DND-41 (cell line): ENCODE measurements at regions not wholly inside any gene's neighbourhood (a gene's known extent, or its start where the extent isn't known, plus 50 kb on each side); places are given as distances from the start of the nearest gene placed in this dataset.

Experiments used
- ATAC-seq: fragments of 200-7000 bp; cut with Tn5 transposase; 3 replicates; pipeline ENCODE4 v1.9.1; 2021; ENCODE audit warnings: low read depth; ENCODE audit not compliant: insufficient read depth
- DNase-seq: peaks from one replicate; pipeline ENCODE4 v3.0.0-alpha.2; 2020
- H2AFZ ChIP-seq: 2 replicates; pipeline ENCODE4 v1.6.0; 2012; ENCODE audit warnings: low read depth, low read length
- H3K27ac ChIP-seq: 2 replicates; pipeline ENCODE4 v1.5.1; 2012; ENCODE audit warnings: low read length, inconsistent platforms
- H3K27me3 ChIP-seq: fragments of 200-600 bp; sonication (generic); 2 replicates; pipeline ENCODE4 v1.6.0; 2012; ENCODE audit warnings: low read length, mild to moderate bottlenecking, inconsistent platforms; ENCODE audit not compliant: insufficient read depth, poor library complexity
- H3K36me3 ChIP-seq: 2 replicates; pipeline ENCODE4 v1.5.1; 2012; ENCODE audit warnings: low read length, inconsistent platforms; ENCODE audit not compliant: insufficient read depth
- H3K4me1 ChIP-seq: 2 replicates; pipeline ENCODE4 v1.5.1; 2012; ENCODE audit warnings: mild to moderate bottlenecking, low read length; ENCODE audit not compliant: insufficient read depth
- H3K4me2 ChIP-seq: 2 replicates; pipeline ENCODE4 v1.6.0; 2012; ENCODE audit warnings: mild to moderate bottlenecking, moderate library complexity, low read length, inconsistent platforms; ENCODE audit not compliant: insufficient read depth
- H3K4me3 ChIP-seq, 2 experiments: fragments of 200-600 bp in 1 of 2; shearing (Covaris generic) in 1 of 2; 2 replicates each; pipeline ENCODE4 v1.5.1; 2012 to 2016; ENCODE audit warnings: inconsistent platforms in 2 of 2, low read length in 2 of 2, mild to moderate bottlenecking in 2 of 2, low read depth in 1 of 2, moderate library complexity in 1 of 2
- H3K79me2 ChIP-seq: 2 replicates; pipeline ENCODE4 v1.6.0; 2012; ENCODE audit warnings: low read length, inconsistent platforms; ENCODE audit not compliant: insufficient read depth
- H3K9ac ChIP-seq: 2 replicates; pipeline ENCODE4 v1.6.0; 2012; ENCODE audit warnings: low read depth, mild to moderate bottlenecking, inconsistent platforms, low read length, moderate library complexity
- H3K9me3 ChIP-seq: 2 replicates; pipeline ENCODE4 v1.5.1; 2012; ENCODE audit warnings: low read length, moderate library complexity, mild to moderate bottlenecking, inconsistent platforms; ENCODE audit not compliant: insufficient read depth, severe bottlenecking
- H4K20me1 ChIP-seq: 2 replicates; pipeline ENCODE4 v1.6.0; 2012; ENCODE audit warnings: low read length; ENCODE audit not compliant: insufficient read depth
- EZH2 ChIP-seq: IDR thresholded peaks from 3 replicates; pipeline ENCODE4 v1.6.1; 2012; ENCODE audit warnings: borderline replicate concordance, low read depth, mild to moderate bottlenecking, moderate library complexity, low read length, inconsistent platforms; ENCODE audit not compliant: severe bottlenecking
- TF ChIP-seq, protein P1 (sequence below): IDR thresholded peaks from 2 replicates; pipeline ENCODE4 v1.5.1; 2012; ENCODE audit warnings: borderline replicate concordance, low read length, moderate library complexity, mild to moderate bottlenecking; ENCODE audit not compliant: poor library complexity, severe bottlenecking; ENCODE audit errors: extremely low read depth

DNA sequence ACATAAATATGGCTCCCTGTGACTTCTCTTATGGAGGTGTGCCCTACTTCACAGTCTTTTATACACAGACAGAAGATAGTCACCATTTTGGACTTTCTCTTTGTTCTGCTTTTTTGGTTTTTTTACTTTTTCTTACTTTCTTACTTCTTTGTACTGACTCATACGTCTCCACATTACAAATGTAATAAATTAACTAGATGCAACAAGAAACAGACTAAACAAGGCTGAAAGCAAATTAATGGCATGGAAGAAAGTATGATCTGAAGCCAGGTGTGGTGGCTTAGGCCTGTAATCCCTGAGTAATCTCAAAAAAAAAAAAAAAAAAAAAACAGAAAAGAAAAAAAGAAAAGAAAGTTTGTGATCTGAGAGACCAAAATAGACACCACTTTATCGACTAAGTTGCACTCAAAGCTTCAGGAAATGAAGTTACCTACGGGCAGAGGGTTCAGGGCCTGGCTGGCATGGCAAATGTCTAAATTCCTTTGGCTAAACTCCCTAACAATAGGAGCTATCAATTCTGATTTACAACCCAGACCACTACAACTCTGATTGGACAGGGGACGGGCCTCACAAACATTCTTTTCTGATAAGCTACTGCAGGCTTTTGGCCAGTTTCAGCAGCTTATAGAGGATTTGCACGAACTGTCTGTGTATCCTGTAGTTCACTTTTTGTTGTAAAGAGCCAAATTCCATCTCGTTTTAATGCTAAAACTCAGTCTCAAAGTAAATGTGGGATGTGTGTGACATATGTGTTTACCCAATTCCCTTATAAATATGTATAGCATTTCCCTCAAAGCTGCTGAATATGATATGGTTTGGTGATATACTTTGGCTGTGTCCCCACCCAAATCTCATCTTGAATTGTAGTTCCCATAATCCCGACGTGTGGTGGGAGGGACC lies 129.1 kb downstream of the SEPTIN14 start:
- no peak for TF ChIP-seq EZH2
- TF ChIP-seq, protein P1, sequence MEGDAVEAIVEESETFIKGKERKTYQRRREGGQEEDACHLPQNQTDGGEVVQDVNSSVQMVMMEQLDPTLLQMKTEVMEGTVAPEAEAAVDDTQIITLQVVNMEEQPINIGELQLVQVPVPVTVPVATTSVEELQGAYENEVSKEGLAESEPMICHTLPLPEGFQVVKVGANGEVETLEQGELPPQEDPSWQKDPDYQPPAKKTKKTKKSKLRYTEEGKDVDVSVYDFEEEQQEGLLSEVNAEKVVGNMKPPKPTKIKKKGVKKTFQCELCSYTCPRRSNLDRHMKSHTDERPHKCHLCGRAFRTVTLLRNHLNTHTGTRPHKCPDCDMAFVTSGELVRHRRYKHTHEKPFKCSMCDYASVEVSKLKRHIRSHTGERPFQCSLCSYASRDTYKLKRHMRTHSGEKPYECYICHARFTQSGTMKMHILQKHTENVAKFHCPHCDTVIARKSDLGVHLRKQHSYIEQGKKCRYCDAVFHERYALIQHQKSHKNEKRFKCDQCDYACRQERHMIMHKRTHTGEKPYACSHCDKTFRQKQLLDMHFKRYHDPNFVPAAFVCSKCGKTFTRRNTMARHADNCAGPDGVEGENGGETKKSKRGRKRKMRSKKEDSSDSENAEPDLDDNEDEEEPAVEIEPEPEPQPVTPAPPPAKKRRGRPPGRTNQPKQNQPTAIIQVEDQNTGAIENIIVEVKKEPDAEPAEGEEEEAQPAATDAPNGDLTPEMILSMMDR: no peak
- Histone ChIP-seq H3K27me3 (no peaks in the 10 kb centered on the region), H3K36me3 (no peaks in the 10 kb centered on the region), H3K9ac (no peak overlapping the region), H3K27ac (no peak overlapping the region), H2AFZ (no peak overlapping the region), H4K20me1 (no peaks in the 10 kb centered on the region), H3K4me1 (no peaks in the 10 kb centered on the region), H3K4me2 (no peak overlapping the region), H3K4me3 (no peak overlapping the region), H3K9me3 (no peaks in the 10 kb centered on the region), H3K79me2 (no peaks in the 10 kb centered on the region)
- no peak for ATAC-seq
- no peak for DNase-seq

DNA sequence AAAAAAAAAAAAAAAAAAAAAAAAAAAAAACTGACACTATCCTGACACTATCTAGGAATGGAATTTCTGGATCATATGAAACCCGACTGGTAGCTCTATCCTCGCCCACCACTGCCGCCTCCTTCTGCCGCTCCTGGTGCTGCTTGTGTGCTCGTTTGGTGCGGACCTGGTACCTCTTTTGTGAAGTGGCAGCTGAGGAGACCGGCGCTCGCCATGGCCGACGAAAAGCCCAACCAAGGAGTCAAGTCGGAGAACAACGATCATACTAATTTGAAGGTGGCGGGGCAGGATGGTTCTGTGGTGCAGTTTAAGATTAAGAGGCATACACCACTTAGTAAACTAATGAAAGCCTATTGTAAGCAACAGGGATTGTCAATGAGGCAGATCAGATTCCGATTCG lies 130.6 kb downstream of the SEPTIN14 start:
- Histone ChIP-seq H3K27ac (no peak overlapping the region), H4K20me1 (no peaks in the 10 kb centered on the region), H3K4me3 (no peak overlapping the region), H3K4me1 (no peaks in the 10 kb centered on the region), H3K4me2 (no peak overlapping the region), H3K27me3 (no peaks in the 10 kb centered on the region), H3K9ac (no peak overlapping the region), H3K79me2 (no peaks in the 10 kb centered on the region), H3K9me3 (no peaks in the 10 kb centered on the region), H2AFZ (no peak overlapping the region), H3K36me3 (no peaks in the 10 kb centered on the region)
- ATAC-seq (no peak), DNase-seq (no peak)
- TF ChIP-seq, protein P1: no peak
- no peak for TF ChIP-seq EZH2

DNA sequence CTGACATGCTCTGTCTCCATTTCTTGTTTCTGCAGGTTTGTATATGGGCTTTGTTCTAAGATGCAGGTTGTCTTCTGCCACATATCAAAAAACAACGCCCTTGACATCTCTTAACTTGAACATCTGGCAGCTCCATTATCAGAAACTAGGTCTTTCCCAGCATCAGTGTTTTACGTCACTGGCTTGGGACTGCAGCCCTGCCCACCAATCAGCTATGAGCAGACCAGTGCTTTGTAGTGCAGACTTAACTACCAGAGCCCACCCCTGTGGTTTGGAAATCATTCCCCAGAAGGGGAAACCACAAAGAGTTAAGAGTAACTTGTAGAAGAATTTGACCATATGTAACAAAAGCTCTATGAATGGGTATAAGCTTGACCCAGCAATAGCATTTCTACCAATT lies 132.4 kb downstream of the SEPTIN14 start:
- no peaks in the 10 kb centered on the region for H3K4me1 ChIP-seq
- no peaks in the 10 kb centered on the region for H3K9me3 ChIP-seq
- H3K27me3 ChIP-seq: no peaks in the 10 kb centered on the region
- no peak overlapping the region for H3K9ac ChIP-seq
- H4K20me1 ChIP-seq: no peaks in the 10 kb centered on the region
- DNase-seq: no peak
- H2AFZ ChIP-seq: no peak overlapping the region
- no peak for ATAC-seq
- no peak overlapping the region for H3K4me3 ChIP-seq
- no peaks in the 10 kb centered on the region for H3K36me3 ChIP-seq
- no peaks in the 10 kb centered on the region for H3K79me2 ChIP-seq
- TF ChIP-seq EZH2: no peak
- TF ChIP-seq, protein P1: no peak
- H3K4me2 ChIP-seq: no peak overlapping the region
- no peak overlapping the region for H3K27ac ChIP-seq
